Naive thymus-derived CD4-positive, alpha-beta T cell (primary cell): ENCODE measurements at regions not wholly inside any gene's neighbourhood (a gene's known extent, or its start where the extent isn't known, plus 50 kb on each side); places are given as distances from the start of the nearest gene placed in this dataset.
"Not testable (repeated sequence)": the region's sequence is repeated elsewhere in the genome, so short reads cannot be mapped to it uniquely, and the experiment has no call there.

ENCODE experiments used
- ATAC-seq: fragments of 150-1000 bp; cut with Tn5 transposase; 2 replicates; pipeline ENCODE4 v1.10.0; 2021; ENCODE audit warnings: mild to moderate bottlenecking, moderate library complexity
- CTCF ChIA-PET: fragments of 350-600 bp; sonication (Branson Sonifier 250); formaldehyde crosslinking; loops from one replicate; lab custom pipeline; 2021; ENCODE audit warnings: antibody characterized with exemption; lab: Charles Lee
- POLR2A ChIA-PET: fragments of 350-600 bp; sonication (Branson Sonifier 250); formaldehyde crosslinking; loops from one replicate; lab custom pipeline; 2021; ENCODE audit warnings: antibody characterized with exemption, inconsistent platforms; lab: Charles Lee
- DNase-seq, 9 donors: peaks; one replicate each; pipeline versions ENCODE4 v3.0.0 to v3.0.0-alpha.2; 2020 to 2022; ENCODE audit warnings: mixed read lengths in 1 of 9
- H3K27ac ChIP-seq: one replicate; pipeline ENCODE4 v1.7.0; 2013; ENCODE audit warnings: mild to moderate bottlenecking, low read depth, low read length, moderate library complexity
- H3K27me3 ChIP-seq, 2 donors: one replicate each; pipeline ENCODE4 v1.7.0; 2013; ENCODE audit warnings: low read length in 2 of 2, mild to moderate bottlenecking in 2 of 2, moderate library complexity in 2 of 2; ENCODE audit not compliant: control insufficient read depth in 2 of 2, insufficient read depth in 2 of 2
- H3K36me3 ChIP-seq, 3 experiments: 1 replicate in 2 of 3; 2 replicates in 1 of 3; pipeline ENCODE4 v1.7.0; 2013; ENCODE audit warnings: low read length in 3 of 3, mild to moderate bottlenecking in 3 of 3, moderate library complexity in 1 of 3; ENCODE audit not compliant: insufficient read depth in 3 of 3, control insufficient read depth in 2 of 3
- H3K4me1 ChIP-seq, 2 donors: one replicate each; pipeline ENCODE4 v1.7.0; 2013; ENCODE audit warnings: low read length in 2 of 2, mild to moderate bottlenecking in 2 of 2, moderate library complexity in 1 of 2; ENCODE audit not compliant: control insufficient read depth in 2 of 2, insufficient read depth in 2 of 2
- H3K4me3 ChIP-seq: 2 replicates; pipeline ENCODE4 v1.7.0; 2013; ENCODE audit warnings: mild to moderate bottlenecking, low read length
- H3K9me3 ChIP-seq, 3 experiments: 1 replicate in 2 of 3; 2 replicates in 1 of 3; pipeline ENCODE4 v1.7.0; 2013; ENCODE audit warnings: low read length in 3 of 3; ENCODE audit not compliant: control insufficient read depth in 2 of 3
- H3K27ac Mint-ChIP-seq, 9 donors: one replicate each; pipeline ENCODE4 v1.8.0; 2020 to 2022; ENCODE audit warnings: mixed read lengths in 9 of 9, mild to moderate bottlenecking in 8 of 9, moderate library complexity in 5 of 9, inconsistent platforms in 2 of 9
- H3K27me3 Mint-ChIP-seq, 5 donors: one replicate each; pipeline ENCODE4 v1.8.0; 2021 to 2022; ENCODE audit warnings: mixed read lengths in 5 of 5, mild to moderate bottlenecking in 1 of 5
- H3K36me3 Mint-ChIP-seq, 5 donors: one replicate each; pipeline ENCODE4 v1.8.0; 2020 to 2022; ENCODE audit warnings: mixed read lengths in 5 of 5, mild to moderate bottlenecking in 3 of 5, inconsistent platforms in 1 of 5
- H3K4me1 Mint-ChIP-seq, 7 donors: one replicate each; pipeline ENCODE4 v1.8.0; 2020 to 2022; ENCODE audit warnings: mixed read lengths in 7 of 7, mild to moderate bottlenecking in 3 of 7, inconsistent platforms in 1 of 7
- H3K4me3 Mint-ChIP-seq, 10 donors: one replicate each; pipeline ENCODE4 v1.8.0; 2020 to 2022; ENCODE audit warnings: mild to moderate bottlenecking in 10 of 10, mixed read lengths in 10 of 10, moderate library complexity in 6 of 10, inconsistent platforms in 2 of 10
- H3K9me3 Mint-ChIP-seq, 11 donors: one replicate each; pipeline ENCODE4 v1.8.0; 2020 to 2022; ENCODE audit warnings: mixed read lengths in 11 of 11, mild to moderate bottlenecking in 4 of 11, inconsistent platforms in 1 of 11, moderate library complexity in 1 of 11
- intact Hi-C, 2 donors: fragments of 100-400 bp; cut with micrococcal nuclease; formaldehyde crosslinking; loops; one replicate each; pipeline ENCODE4 v1.15.1; 2023

DNA sequence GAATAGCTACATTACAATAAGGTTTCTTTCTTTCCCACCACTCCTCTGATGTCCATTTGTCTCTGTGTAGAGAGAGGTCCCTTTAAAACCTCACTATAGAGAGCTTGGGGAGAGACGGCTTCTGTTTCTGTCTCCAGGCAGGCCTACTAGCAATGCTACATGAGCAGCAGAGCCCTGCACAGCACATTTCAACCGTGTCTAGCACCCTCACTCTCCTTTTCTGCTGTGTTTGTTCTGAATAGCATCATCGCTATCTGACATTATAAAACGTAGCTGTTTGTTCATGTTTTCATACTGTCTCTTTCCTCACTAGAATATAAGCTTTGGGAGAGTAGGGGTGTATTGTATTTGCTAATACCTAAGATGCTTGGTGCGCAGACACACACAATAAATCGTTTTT, 487.8 kb upstream of the DPP6 start:
- Histone ChIP-seq H3K4me1 (no peaks in the 10 kb centered on the region), H3K36me3 (no peaks in the 10 kb centered on the region), H3K9me3 (peaks cover 0 to 3% (median 0%) of the 10 kb centered on the region in 3 experiments), H3K27ac (no peak overlapping the region), H3K4me3 (no peak overlapping the region), H3K27me3 (no peaks in the 10 kb centered on the region)
- ChIA-PET CTCF (no interaction called here), POLR2A (no interaction called here)
- H3K4me3 Mint-ChIP-seq = no peak overlapping the region
- H3K36me3 Mint-ChIP-seq = peaks cover 0 to 2% (median 0%) of the 10 kb centered on the region in 5 donors
- intact Hi-C loops = no loop called here
- peaks cover 0 to 4% (median 0%) of the 10 kb centered on the region in 5 donors for H3K27me3 Mint-ChIP-seq
- H3K4me1 Mint-ChIP-seq = no peaks in the 10 kb centered on the region
- no peak overlapping the region for H3K27ac Mint-ChIP-seq
- peaks cover 4 to 31% (median 15%) of the 10 kb centered on the region in 11 donors for H3K9me3 Mint-ChIP-seq
- DNase-seq (no peak), ATAC-seq (no peak)

DNA sequence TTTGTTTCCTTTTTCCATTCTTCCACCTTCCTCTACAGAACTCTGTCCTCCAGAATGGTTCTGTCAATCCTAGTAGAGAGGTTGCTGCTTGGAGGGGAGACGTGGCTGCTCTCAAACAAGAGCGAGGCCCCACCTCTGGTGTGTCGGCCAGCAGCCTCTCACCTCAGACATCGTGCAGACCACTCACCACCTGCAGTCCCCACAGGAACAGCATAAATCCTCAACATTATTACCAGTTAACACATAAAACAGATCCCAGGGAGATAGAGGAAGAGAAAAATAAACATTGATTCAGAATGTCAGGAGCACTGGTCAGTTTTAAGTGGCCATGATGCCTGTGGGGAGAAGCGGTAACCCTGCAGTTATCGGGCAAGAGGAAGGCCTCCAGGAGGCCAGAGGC, 485.9 kb upstream of the DPP6 start:
- H3K4me3 ChIP-seq = no peak overlapping the region
- ATAC-seq (no peak), DNase-seq (no peak)
- H3K27me3 ChIP-seq = no peaks in the 10 kb centered on the region
- no peak overlapping the region for H3K27ac ChIP-seq
- ChIA-PET POLR2A (no interaction called here), CTCF (no interaction called here)
- H3K4me1 ChIP-seq = no peaks in the 10 kb centered on the region
- H3K4me3 Mint-ChIP-seq = no peak overlapping the region
- peaks cover 0 to 3% (median 0%) of the 10 kb centered on the region in 3 experiments for H3K9me3 ChIP-seq
- no peaks in the 10 kb centered on the region for H3K36me3 ChIP-seq
- H3K9me3 Mint-ChIP-seq = peaks cover 12 to 39% (median 22%) of the 10 kb centered on the region in 11 donors
- H3K27me3 Mint-ChIP-seq = peaks cover 0 to 4% (median 0%) of the 10 kb centered on the region in 5 donors
- no peaks in the 10 kb centered on the region for H3K4me1 Mint-ChIP-seq
- intact Hi-C loops = no loop called here
- H3K27ac Mint-ChIP-seq = no peak overlapping the region
- H3K36me3 Mint-ChIP-seq = peaks cover 0 to 6% (median 2%) of the 10 kb centered on the region in 5 donors

DNA sequence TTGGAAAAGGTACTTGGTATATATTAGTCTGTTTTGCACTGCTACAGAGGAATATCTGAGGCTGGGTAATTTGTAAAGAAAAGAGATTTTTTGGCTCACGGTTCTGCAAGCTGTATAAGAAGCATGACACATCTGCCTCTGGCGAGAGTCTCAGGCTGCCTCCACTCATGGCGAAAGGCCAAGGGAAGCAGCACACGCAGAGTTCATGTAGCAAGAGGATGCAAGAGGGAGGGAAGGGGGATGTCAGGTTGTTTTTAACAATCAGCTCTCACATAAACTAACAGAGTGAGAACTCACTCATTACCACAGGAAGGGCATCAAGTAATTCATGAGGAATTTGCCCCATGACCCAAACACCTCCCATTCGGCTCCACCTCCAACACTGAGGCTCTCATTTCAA, 484.8 kb upstream of the DPP6 start:
- no peaks in the 10 kb centered on the region for H3K36me3 ChIP-seq
- no peaks in the 10 kb centered on the region for H3K4me1 ChIP-seq
- ATAC-seq (no peak), DNase-seq (no peak)
- Mint-ChIP-seq H3K4me3 (no peak overlapping the region), H3K4me1 (no peaks in the 10 kb centered on the region), H3K27ac (peak overlapping the region in 1 of 9 donors; percentile 46), H3K36me3 (peaks cover 0 to 6% (median 2%) of the 10 kb centered on the region in 5 donors), H3K9me3 (peaks cover 12 to 42% (median 27%) of the 10 kb centered on the region in 11 donors), H3K27me3 (peaks cover 0 to 4% (median 0%) of the 10 kb centered on the region in 5 donors)
- intact Hi-C loops = no loop called here
- no peak overlapping the region for H3K4me3 ChIP-seq
- no peak overlapping the region for H3K27ac ChIP-seq
- no peaks in the 10 kb centered on the region for H3K27me3 ChIP-seq
- H3K9me3 ChIP-seq = peaks cover 0 to 3% (median 0%) of the 10 kb centered on the region in 3 experiments
- POLR2A ChIA-PET = no interaction called here
- CTCF ChIA-PET = no interaction called here

DNA sequence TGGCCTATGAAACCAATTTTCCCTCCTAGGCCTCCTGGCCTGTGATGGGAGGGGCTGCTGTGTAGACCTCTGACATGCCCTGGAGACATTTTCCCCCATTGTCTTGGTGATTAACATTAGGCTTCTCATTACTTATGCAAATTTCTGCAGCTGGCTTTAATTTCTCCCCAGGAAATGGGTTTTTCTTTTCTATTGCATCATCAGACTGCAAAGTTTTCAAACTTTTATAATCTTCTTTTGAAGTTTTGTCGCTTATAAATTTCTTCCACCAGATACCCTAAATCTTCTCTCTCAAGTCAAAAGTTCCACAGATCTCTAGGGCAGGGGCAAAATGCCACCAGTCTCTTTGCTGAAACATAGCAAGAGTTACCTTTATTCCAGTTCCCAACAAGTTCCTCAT, 482.7 kb upstream of the DPP6 start:
- intact Hi-C loops, H3K9me3 ChIP-seq, H3K27me3 ChIP-seq, H3K4me1 Mint-ChIP-seq, H3K36me3 Mint-ChIP-seq, H3K4me3 Mint-ChIP-seq, POLR2A ChIA-PET, H3K27ac Mint-ChIP-seq, H3K4me1 ChIP-seq, H3K27ac ChIP-seq, DNase-seq, CTCF ChIA-PET, H3K27me3 Mint-ChIP-seq, H3K36me3 ChIP-seq, H3K4me3 ChIP-seq, ATAC-seq: not testable (repeated sequence)
- H3K9me3 Mint-ChIP-seq = peaks cover 16 to 57% (median 34%) of the 10 kb centered on the region in 11 donors

DNA sequence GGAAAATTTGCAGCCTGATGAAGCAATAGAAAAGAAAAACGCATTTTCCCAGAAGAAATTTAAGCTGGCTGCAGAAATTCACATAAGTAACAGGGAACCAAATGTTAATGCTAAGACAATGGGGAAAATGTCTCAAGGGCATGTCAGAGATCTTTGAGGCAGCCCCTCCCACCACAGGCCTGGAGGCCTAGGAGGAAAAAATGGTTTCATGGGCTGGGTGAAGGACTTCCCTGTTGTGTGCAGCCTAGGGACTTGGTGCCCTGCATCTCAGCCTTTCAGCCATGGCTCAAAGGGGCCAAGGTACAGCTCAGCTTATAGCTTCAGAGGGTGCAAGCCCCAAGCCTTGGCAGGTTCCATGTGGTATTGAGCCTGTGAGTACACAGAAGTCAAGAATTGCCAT, 476.1 kb upstream of the DPP6 start:
- CTCF ChIA-PET = no interaction called here
- ATAC-seq = no peak
- POLR2A ChIA-PET = no interaction called here

DNA sequence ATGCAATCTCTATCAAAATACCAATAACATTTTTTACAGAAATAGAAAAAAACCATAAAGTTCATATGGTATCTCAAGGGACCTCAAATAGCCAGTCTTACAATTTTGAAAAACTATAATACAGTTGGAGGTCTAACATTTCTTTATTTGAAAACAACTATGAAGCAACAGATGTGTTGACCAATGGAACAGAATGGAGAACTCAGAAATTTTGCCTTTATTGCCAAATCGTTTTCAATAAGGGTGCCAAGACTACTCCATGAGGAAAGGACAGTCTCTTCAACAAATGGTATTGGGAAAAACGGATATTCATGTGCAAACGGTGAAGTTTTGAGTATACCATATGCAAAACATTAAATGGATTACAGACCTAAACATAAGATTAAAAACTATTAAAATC, 470.8 kb upstream of the DPP6 start:
- ATAC-seq (no peak), DNase-seq (no peak)
- ChIA-PET CTCF (no interaction called here), POLR2A (no interaction called here)
- H3K9me3 Mint-ChIP-seq = peaks cover 12 to 52% (median 24%) of the 10 kb centered on the region in 11 donors
- H3K36me3 ChIP-seq = no peaks in the 10 kb centered on the region
- H3K36me3 Mint-ChIP-seq = no peaks in the 10 kb centered on the region
- peaks cover 0 to 6% (median 0%) of the 10 kb centered on the region in 3 experiments for H3K9me3 ChIP-seq
- H3K4me1 Mint-ChIP-seq = no peaks in the 10 kb centered on the region
- H3K27ac ChIP-seq = no peak overlapping the region
- H3K27ac Mint-ChIP-seq = no peak overlapping the region
- intact Hi-C loops = no loop called here
- no peak overlapping the region for H3K4me3 ChIP-seq
- H3K4me3 Mint-ChIP-seq = no peak overlapping the region
- no peaks in the 10 kb centered on the region for H3K4me1 ChIP-seq
- H3K27me3 Mint-ChIP-seq = no peaks in the 10 kb centered on the region
- no peaks in the 10 kb centered on the region for H3K27me3 ChIP-seq

More for the DNA sequence above, 476.1 kb upstream of the DPP6 start:
- H3K4me3 ChIP-seq = no peak overlapping the region
- H3K4me1 ChIP-seq = no peaks in the 10 kb centered on the region
- no peak overlapping the region for H3K4me3 Mint-ChIP-seq
- no peaks in the 10 kb centered on the region for H3K27me3 ChIP-seq
- no peaks in the 10 kb centered on the region for H3K36me3 ChIP-seq
- no peaks in the 10 kb centered on the region for H3K4me1 Mint-ChIP-seq
- peaks cover 21 to 62% (median 32%) of the 10 kb centered on the region in 11 donors for H3K9me3 Mint-ChIP-seq
- peaks cover 0 to 11% (median 0%) of the 10 kb centered on the region in 3 experiments for H3K9me3 ChIP-seq
- H3K27me3 Mint-ChIP-seq = peaks cover 0 to 4% (median 0%) of the 10 kb centered on the region in 5 donors
- DNase-seq = no peak
- no peak overlapping the region for H3K27ac ChIP-seq
- intact Hi-C loops = no loop called here
- peaks cover 0 to 5% (median 0%) of the 10 kb centered on the region in 5 donors for H3K36me3 Mint-ChIP-seq
- no peak overlapping the region for H3K27ac Mint-ChIP-seq

DNA sequence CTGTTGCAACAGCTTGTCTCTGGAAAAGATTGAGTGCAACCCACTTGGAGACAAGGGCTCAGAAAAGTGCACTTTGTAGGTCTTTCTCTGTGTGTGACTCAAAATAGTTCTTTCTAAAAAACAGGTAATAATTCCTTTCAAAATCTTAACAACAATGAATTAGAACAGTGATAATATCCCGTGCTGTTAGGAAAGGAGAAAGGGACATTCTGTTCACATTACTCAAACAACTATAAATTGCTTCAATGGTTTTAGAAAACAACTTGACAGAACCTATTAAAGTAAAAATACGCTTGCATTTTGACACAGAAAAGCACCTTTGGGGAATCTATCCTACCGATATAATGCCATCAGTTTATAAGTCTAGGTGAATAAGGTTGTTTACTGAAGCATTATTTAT, 468.1 kb upstream of the DPP6 start:
- H3K4me3 ChIP-seq = no peak overlapping the region
- ATAC-seq = no peak
- no peaks in the 10 kb centered on the region for H3K36me3 ChIP-seq
- no peak for DNase-seq
- Mint-ChIP-seq H3K36me3 (no peaks in the 10 kb centered on the region), H3K4me1 (no peaks in the 10 kb centered on the region), H3K9me3 (peaks cover 3 to 30% (median 12%) of the 10 kb centered on the region in 11 donors), H3K27me3 (no peaks in the 10 kb centered on the region), H3K4me3 (no peak overlapping the region), H3K27ac (no peak overlapping the region)
- H3K27ac ChIP-seq = no peak overlapping the region
- no peaks in the 10 kb centered on the region for H3K4me1 ChIP-seq
- intact Hi-C loops = no loop called here
- ChIA-PET POLR2A (no interaction called here), CTCF (no interaction called here)
- no peaks in the 10 kb centered on the region for H3K27me3 ChIP-seq
- no peaks in the 10 kb centered on the region for H3K9me3 ChIP-seq
